SK-N-SH treated with all-trans-retinoic acid at 6 μM for 48 hours (cell line): ENCODE measurements at regions not wholly inside any gene's neighbourhood (a gene's known extent, or its start where the extent isn't known, plus 50 kb on each side); places are given as distances from the start of the nearest gene placed in this dataset.

Experiments
- CSDC2 ChIP-seq: fragments of 250-450 bp; sonication (Bioruptor Pico); IDR thresholded peaks from 2 replicates; pipeline ENCODE4 v1.5.0; 2020; ENCODE audit warnings: mild to moderate bottlenecking, moderate library complexity
- CSRNP3 ChIP-seq: fragments of 250-450 bp; sonication (Bioruptor Pico); IDR thresholded peaks from 2 replicates; pipeline ENCODE4 v1.5.1; 2021; ENCODE audit warnings: mild to moderate bottlenecking, moderate library complexity
- ZFP3 ChIP-seq: fragments of 250-450 bp; sonication (Bioruptor Pico); IDR thresholded peaks from 2 replicates; pipeline ENCODE4 v1.5.0; 2020; ENCODE audit warnings: mild to moderate bottlenecking, moderate library complexity
- ZNF70 ChIP-seq: fragments of 450-650 bp; formaldehyde crosslinking; IDR thresholded peaks from 2 replicates; pipeline ENCODE4 v1.5.0; 2020; ENCODE audit warnings: mild to moderate bottlenecking, moderate library complexity
- TF ChIP-seq, protein P1 (sequence below): fragments of 250-450 bp; sonication (Bioruptor Pico); IDR thresholded peaks from 2 replicates; pipeline ENCODE4 v1.8.0; 2021; ENCODE audit warnings: low read depth, mild to moderate bottlenecking, moderate library complexity, borderline replicate concordance

GRCh38 chr17:71937914-71938313 is 182.9 kb upstream of the SOX9 start:
- TF ChIP-seq CSDC2 (CRISPR knock-in tag): no peak
- no peak for TF ChIP-seq ZFP3 (CRISPR knock-in tag)
- no peak for TF ChIP-seq ZNF70 (CRISPR knock-in tag)
- TF ChIP-seq CSRNP3 (CRISPR knock-in tag): no peak
- TF ChIP-seq, protein P1, sequence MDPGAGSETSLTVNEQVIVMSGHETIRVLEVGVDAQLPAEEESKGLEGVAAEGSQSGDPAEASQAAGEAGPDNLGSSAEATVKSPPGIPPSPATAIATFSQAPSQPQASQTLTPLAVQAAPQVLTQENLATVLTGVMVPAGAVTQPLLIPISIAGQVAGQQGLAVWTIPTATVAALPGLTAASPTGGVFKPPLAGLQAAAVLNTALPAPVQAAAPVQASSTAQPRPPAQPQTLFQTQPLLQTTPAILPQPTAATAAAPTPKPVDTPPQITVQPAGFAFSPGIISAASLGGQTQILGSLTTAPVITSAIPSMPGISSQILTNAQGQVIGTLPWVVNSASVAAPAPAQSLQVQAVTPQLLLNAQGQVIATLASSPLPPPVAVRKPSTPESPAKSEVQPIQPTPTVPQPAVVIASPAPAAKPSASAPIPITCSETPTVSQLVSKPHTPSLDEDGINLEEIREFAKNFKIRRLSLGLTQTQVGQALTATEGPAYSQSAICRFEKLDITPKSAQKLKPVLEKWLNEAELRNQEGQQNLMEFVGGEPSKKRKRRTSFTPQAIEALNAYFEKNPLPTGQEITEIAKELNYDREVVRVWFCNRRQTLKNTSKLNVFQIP (CRISPR knock-in tag): no peak
